NK-92 treated with Interleukin-12 subunit alpha and Interleukin-12 subunit beta, amount 100 ng/mL, for 24 hours (cell line): ENCODE measurements at regions not wholly inside any gene's neighbourhood (a gene's known extent, or its start where the extent isn't known, plus 50 kb on each side); places are given as distances from the start of the nearest gene placed in this dataset.
"Not testable (repeated sequence)": the region's sequence is repeated elsewhere in the genome, so short reads cannot be mapped to it uniquely, and the experiment has no call there.

Source experiments
- DNase-seq: peaks from one replicate; lab custom pipeline; 2025; lab: John Stamatoyannopoulos, UW

DNA sequence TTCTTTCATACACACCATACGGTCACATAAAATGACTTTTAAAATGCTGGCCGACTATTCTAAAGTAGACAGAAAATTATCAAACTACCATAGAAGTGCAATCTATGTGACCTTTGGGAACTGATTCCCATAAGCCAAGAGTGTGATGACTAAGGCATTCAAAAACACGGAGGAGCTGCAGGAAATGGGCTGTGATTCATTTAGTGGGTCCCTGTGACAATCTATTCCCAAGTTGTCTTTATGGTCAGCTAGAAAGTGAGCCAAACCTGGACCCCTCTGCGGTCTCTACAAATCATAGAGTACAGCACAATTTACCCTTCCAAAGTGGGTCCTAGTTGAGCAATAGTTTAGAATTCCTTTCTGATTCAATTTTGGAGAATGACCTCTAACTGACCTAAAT is 251.5 kb upstream of the CBLB start:
- no peak for DNase-seq

DNA sequence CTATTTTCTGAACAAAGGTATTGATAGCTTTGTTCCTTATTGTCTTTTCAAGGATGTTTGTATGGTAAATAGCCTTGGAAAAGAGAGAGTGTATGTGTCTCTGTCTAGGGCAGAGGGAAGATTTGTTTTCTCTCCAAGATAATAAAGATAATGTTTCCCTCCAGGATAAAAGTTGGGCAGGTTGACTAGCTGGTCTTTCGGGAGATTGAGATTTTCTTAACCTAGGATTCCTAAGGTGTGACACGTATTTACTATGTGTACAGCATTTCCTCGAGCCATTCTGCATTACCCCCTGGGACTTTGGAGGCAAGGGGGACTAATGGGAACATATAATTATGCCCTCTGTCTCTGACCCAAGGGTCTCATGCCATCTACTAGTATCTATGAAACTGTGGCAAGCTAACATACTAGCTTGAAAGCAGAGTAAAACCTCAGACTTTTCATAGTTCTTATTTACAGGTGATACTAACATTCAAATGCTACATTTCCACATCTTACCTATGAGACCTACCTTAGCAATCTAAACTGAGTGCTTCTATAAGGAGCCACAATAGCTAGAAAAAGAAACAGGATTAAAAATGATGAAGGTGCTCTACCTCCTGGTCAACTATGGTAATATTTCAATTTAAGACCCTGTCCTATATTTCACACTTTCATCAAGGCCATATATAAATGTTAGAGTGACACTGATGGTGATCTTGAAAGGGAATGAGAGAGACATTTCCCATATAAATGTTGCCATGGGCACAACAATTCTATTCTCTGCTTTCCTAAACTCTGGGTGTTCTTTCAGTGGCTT is 252.9 kb upstream of the CBLB start:
- DNase-seq: no peak

DNA sequence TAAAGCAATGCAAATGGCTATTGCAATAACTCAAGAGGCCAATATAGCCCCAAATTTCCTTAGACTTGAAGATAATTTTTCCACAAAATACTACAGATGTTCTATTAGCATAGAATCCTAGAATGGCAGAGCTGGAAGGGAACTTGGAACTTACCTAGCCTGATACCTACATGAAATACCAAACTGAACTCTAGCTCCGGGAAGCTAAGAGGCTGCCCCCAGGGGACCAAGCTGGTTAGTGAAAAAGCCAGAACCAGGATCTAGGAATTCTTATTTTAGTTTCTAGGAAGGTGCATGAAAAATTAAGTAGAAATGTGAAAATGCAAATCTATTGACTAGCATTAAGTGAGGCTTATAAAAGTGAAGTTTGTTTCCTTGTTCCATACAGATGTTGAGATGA is 256.0 kb upstream of the CBLB start:
- no peak for DNase-seq

DNA sequence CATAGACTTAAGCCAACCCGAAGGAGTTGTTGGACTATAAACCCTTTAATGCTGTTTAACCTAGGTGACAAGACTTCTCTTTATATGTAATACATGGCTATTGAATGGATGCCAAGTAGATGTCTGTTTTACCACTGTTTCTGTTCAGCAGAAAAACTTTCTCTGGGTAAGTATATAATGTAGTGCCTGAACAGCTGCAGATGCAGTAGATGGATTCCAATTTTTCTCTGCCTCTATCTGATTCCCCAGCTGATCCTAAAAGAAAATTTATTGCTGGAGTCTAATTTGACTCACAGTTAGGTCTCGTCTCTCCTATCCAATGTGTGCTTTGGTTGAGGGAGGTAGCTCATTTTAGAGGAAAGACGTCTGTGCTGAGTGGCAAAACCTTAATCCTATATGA is 256.5 kb upstream of the CBLB start:
- DNase-seq: no peak

DNA sequence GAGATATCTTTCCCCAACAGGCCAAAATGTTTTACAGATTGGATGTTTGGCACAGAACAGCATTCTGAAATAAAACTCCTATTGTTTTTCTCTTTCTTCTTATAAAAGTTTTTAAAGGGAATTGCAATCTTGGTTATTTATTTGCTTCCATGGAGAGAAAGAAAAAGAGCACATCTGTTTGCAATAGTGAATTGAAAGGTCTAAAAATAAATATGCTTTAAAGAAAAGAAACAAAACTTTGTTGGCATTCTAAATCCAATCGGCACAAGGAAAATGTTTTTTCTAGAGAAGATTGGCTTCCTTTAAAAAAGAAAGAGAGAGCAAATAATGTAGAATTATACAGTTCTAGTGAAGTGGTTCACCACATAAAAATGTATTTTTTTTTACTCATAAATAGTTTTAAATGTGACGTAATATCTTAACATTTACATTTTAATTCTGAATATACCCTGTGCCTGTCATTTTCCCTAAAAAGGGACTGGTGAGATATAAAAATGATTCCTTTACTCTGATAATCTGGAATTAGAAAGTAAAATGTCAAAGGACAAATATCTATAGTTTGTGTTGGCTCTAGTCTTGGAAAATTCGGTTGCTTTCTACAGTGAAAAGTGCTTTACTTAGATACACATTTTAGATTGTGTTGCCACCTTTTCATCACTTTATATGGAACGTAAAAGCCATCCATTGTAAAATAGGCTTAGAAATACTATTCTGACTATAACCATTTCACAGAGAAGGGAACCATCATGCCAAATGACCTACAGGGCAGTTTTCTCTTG is 257.4 kb upstream of the CBLB start:
- no peak for DNase-seq

DNA sequence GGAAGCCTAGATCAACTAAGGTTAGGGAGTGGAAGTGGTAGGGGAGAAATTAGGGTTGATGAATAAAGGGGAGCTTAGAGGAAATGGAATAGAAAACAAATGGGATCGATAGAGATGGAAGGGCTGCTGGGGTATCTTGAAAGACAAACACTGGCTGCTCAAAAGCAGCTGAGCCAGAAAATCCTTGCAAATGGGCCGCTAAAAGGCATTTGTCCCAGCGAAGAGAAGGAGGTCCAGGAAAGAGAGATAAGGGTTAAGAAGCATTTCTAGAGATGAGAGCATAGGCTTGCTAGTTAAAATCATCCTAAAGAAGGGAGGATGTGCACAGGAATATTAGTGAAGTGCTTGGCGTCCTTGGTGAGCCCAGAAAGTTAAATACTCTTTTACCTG is 258.0 kb upstream of the CBLB start:
- no peak for DNase-seq

DNA sequence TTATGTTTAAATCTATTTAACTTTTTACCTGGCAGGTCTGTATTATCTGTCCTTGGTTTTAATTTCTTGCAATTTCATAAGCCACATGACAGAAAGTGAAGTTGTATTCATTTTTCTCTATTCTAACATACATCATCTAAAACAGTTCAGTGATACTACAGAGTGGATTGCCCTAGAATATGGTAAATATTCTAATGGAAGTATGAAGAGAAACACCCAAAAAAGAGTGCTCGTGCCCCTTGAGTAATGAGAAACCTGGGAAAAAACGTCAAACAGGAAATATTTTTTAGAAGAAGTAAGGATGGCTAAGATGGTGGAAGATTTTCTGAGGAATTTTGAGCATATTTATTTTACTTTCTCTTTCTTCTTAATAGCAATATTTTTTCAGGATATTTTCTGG is 261.1 kb upstream of the CBLB start:
- no peak for DNase-seq

DNA sequence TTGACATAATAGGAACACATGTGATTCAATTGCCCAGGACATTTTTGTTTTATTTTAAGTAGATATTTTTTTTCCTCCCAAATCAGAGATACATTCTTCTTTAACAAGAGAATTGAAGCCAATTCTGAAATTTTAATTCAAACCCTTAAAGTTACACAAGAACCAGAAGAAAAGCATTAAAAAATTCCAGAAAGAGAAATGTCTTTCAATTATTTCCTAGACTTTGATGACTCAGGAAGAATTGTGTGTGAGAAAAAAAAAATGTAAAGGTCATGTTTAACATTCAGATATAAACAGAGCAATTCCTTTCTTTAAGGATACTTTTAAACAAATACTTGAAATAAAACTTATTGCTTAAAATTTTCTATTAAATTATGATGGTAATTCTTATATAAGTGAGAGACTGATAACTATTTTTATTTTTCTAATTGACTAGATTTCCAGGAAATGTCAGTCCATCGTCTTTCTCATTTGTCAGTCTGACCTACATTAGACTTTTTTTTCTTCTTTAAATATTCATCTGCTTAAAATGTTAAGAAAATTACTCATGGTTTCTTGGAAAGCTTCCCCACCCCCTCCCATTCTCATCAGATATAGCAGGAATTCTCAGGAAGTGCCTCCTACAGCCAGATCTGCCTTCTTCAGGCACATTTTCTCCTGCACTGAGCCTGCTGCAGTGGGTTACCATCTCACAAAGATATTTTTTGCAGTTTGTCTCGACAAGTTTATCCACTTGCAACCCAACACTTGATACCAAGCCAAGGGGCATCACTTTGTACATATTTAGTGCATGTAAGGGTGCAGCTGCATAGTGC is 261.8 kb upstream of the CBLB start:
- no peak for DNase-seq

DNA sequence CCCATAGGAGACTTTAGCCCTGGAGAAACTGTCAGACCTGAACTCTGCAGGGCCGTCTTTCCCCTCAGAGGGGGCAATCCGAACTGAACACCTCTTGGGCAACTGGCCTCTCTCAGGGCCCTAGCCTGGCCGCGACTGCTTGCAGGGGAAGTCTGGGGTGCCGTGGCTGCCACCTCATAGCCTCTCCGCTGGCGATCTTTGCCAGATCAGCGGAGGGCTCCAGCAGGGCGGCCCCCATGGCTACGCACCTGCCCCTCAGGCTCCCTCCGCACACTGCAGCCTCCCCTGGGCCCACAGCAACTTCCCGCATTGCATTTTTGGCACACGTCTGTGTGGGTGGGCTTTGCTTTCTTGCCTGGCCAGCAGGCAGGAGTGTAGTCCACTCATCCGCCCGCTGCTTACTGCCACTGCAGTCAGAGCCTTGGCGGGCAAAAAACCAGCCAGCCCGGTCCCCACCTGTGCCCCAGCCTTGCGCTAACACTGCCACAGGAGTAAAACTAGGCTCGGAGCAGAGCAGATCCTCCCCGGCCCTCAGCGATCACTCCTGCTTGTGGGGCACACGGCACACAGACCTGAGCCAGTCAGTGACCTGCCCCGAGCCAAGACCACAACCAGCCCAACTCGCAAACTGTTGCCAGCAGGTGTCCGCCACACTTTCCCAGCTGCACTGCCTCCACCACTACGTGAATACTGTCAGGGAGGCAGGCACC is 266.8 kb upstream of the CBLB start:
- no peak for DNase-seq

DNA sequence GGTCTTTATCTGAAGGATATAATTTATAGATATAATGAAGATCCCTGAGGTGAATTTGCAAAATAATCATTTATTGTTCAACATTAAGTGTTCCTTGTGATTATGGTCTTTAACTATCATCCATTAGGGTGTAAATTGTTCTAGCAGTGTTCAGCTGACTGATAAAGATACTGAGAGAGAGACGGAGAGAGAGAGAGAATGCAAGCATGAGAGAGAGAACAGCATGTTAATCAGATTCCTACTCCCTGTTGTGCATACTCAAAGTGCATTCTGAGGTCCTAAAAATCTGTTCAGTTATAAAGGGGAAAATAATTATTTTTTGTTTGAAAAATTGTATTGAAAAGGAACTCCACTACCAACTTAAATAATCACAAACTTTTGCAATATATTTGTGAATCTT is 271.0 kb upstream of the CBLB start:
- DNase-seq: no peak

DNA sequence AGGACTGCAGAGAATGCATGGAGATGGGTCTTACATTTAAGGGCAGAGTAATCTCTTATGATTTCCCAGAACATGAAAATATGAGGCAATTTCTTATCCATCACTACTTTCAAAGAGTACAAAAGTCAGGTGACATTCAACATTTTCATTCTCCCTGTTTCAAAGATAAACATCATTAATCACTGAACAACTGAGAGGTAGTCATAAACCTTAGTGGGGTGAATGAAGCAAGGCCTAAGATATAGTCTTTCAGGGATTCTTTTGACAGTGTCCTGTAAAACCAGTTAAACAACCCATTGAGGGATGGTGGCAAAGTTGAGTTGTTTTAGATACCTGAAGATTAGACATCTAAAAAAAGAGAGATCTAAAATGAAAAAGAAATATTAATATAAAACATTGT is 271.6 kb upstream of the CBLB start:
- DNase-seq: no peak

DNA sequence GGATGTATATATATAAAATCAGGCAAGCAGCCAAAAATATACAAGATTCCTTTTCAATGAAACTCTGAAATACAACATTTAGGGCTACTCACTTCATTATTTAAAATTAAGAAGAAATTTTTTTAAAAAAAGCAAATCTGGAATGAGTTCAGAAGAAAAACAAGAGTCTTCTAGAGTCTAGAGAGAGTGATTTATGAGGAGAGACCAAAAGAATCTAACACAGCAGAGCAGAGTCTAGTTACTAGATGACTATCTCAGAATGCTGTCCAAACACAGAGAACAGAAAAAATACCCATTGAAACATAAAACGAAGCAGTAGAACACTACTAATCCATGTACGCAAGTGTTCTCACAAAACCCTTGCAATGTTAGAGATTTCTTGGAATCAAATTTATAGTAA is 275.2 kb upstream of the CBLB start:
- DNase-seq: no peak

DNA sequence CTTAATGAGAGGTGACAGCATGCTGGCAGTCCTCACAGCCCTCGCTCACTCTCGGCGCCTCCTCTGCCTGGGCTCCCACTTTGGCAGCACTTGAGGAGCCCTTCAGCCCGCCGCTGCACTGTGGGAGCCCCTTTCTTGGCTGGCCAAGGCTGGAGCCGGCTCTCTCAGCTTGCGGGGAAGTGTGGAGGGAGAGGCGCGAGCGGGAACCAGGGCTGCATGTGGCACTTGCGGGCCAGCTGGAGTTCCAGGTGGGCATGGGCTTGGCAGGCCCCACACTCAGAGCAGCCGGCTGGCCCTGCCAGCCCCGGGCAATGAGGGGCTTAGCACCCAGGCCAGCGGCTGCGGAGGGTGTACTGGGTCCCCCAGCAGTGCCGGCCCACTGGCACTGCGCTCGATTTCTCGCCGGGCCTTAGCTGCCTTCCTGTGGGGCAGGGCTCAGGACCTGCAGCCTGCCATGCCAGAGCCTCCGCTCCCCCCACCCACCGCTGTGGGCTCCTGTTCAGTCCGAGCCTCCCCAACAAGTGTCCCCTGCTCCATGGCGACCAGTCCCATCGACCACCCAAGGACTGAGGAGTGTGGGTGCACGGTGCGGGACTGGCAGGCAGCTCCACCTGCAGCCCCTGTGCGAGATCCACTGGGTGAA is 279.7 kb upstream of the CBLB start:
- not testable (repeated sequence) for DNase-seq

DNA sequence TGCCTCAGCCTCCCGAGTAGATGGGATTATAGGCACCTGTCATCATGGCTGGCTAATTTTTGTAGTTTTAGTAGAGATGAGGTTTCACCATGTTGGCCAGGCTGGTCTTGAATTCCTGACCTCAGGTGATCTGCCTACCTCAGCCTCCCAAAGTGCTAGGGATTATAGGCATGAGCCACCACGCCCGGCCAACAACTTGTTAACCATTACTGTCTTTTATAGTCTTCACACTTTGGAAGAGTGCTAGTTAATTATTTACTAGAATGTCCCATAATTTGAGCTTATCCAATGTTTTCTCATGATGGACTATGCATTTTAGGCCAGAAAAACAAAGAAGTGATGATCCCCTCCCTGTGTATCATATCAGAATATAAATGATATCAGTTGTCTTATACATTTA is 288.6 kb upstream of the CBLB start:
- no peak for DNase-seq

DNA sequence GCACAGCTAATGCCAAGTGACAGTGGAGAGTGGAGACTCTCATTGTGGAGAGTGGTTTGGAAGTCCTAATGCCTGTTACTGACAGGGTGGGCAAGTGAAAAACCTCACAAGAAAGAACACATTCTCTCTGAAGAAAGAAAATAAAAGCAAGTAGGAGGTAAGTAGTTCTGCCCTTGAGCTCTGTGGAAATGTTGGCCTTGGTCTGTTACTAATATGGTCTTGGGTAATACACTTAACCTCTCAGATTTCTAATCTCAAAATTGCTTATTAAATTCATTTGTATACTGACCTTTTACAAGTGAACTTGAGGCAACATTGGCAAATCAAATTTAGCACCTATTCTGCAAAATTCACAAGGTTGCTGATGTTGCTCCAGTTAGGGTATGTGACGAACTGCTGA is 291.6 kb upstream of the CBLB start:
- no peak for DNase-seq

DNA sequence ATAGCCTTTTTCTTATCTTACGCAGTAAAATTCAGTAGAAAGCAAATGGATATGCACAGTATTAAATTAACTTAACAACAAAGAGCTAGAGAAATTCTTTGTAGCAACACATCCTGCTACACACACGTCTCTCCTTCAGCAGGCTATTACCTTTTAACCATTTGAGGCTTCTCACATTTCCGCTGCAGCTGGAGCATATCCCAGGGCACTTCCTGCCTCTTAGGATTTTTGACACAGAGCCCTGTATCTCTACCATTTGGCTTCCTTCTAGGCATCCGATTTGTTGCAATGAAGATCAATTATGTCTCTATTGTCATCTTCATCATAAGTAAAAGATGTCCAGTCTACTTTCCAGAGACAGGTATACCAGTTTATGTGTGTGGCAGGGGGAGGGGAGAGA is 292.4 kb upstream of the CBLB start:
- DNase-seq: no peak

DNA sequence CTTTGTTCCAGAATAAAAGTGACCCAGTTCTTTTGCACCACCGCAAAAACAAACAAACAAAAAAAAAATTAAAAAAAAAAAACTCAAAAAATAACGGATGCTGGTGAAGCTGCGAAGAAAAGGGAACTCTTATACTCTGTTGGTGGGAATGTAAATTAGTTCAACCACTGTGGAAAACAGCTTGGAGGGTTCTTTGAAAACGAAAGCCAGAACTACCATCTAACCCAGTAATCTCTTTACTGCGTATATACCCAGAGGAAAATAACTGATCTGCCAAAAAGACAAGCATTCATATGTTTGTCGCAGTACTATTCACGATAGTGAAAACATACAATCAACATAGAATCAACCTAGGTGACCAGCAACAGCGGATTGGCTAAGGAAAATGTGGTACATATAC is 298.9 kb upstream of the CBLB start:
- DNase-seq: no peak

DNA sequence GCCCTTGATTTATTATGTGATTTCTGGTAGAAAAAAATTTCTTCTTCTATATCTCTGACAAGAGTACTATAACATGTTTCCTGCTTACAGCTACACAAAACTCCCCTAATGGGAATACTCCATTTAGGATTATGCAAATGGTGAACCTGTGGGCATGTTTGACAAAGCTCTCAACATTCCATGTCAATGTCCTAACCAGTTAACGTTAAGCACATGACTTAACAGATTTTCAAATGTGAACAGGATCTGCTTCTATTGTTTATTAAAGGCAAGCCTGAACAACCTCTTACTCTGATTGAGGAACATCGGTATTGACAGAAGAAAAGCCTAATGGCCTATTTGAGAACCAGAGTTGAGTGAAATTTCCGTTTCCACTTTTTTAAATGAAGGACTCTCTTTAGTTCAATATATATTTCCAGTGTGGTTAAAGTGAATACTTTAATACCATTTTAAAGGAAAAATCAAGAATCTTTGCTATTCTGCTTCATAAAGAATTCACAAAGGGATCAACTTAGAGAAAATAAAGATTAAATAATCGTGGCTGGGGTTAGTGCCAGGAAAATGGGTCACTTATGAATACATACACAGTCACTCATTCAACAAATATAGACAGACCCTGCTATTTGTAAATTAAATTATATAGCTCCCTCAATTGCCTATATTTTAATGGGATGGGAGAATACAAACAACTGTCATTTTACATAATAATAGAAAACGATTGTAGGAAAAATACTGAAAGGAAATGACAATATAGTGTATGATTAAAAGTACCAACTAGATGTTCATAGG is 300.3 kb upstream of the CBLB start:
- DNase-seq: no peak

DNA sequence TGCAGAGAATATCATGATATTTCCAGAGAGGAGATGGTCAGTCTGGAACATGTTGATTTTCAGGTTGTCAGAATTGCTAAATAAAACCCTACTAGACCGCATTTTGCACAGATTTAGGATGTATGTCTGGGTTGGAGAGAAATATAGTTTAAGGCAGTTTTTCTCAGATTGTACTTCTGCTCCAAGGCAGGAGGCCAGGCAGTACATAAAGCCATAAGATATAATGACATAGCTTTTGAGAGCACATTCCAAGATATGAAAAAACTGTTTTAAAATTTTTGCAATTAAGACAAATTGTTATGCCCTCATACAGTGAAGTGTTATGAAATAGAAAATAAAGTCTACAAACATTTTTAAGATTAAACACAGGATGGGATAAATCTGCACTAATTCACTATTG is 301.8 kb upstream of the CBLB start:
- DNase-seq: no peak

DNA sequence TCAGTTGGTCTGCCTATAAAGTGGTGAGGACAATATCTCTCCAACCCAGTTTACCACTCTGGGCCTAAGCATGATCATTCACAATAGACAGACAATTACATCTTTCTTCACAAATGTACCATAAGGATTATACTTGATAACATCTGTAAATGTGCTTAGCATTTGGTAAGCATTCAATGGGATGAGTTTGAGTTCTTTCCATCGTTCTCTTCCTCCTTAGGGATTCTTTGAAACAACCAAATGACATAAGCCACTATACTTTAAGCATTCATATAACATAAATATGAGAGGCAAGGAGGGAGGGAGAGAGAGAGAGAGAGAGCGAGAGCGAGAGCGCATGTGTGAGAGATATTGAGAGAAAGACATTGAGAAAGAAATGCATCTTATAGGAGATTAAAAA is 303.3 kb upstream of the CBLB start:
- no peak for DNase-seq

DNA sequence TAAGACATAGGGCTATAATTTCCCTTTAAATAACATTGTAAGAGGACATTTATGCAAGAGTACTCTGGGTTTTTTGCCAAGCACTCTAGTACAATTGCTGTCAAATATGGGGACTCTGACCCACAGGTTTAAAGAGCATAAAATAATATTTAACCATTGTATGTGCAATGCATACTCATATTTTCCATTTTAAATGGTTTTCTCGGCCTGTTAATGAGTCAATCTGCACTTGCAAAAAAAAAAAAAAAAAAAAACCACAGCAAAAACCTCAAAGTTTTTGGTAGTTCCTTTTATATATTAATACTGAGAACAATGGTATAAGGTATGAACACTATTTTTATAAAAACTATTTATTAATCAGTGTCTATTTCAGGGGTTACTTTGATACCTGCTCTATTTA is 304.0 kb upstream of the CBLB start:
- DNase-seq: no peak
